ENCODE measurements at regions not wholly inside any gene's neighbourhood (a gene's known extent, or its start where the extent isn't known, plus 50 kb on each side); places are given as distances from the start of the nearest gene placed in this dataset.

- TF ChIP-seq CTCF (conservative IDR thresholded peaks at IDR 0.05 in 1 of 2, IDR thresholded peaks at IDR 0.05 in 1 of 2; ENCODE audit: low read depth in 1 of 2, low read length in 2 of 2) (no peak), EZH2 (IDR thresholded peaks at IDR 0.05; ENCODE audit: low read length, missing control alignments) (no peak)
These were observed 349.0 kb downstream of the EFNB2 start for GRCh38 chr13:106186366-106187030.
